ENCODE measurements at regions not wholly inside any gene's neighbourhood (a gene's known extent, or its start where the extent isn't known, plus 50 kb on each side); places are given as distances from the start of the nearest gene placed in this dataset.
A peak's percentile ranks its signal among the peaks of the same experiment; 100 is the strongest.

DNA sequence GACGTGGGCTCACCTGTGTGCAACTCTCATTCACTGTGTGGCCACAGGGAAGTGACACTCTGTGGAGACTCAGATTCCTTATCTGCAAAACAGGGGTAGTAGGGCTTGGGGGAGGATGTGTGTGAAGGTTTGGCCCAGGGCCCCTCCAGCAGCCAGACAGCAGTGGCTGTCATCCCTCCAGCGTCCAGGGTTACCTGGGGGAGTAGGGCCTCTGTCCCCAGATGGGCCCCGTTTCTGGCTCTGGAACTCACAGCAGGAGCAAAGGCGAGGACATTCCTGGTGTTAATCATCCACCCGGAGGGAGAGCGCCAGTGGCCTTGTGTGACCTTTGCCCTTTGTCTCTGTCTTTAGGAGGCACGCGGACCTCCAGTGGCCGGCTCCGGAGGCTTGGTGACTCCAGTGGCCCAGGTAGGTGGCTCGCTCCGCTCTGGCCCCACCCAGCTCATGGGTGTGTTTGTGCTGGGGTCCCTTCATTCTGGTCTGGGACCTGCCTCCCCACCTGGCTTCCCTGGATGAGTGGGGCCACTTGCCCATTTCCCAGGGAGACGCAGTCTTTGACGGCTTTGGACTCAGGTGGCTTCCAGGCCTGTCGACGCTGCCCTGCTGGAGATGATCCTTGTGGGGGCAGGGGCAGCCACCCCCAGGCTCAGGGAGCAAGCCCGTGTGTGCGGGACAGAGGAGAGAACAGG, 166.2 kb downstream of the SEC14L1 start:
- DNase-seq (ENCODE audit: low read depth in 1 of 2, low spot score in 1 of 2) = no peak

DNA sequence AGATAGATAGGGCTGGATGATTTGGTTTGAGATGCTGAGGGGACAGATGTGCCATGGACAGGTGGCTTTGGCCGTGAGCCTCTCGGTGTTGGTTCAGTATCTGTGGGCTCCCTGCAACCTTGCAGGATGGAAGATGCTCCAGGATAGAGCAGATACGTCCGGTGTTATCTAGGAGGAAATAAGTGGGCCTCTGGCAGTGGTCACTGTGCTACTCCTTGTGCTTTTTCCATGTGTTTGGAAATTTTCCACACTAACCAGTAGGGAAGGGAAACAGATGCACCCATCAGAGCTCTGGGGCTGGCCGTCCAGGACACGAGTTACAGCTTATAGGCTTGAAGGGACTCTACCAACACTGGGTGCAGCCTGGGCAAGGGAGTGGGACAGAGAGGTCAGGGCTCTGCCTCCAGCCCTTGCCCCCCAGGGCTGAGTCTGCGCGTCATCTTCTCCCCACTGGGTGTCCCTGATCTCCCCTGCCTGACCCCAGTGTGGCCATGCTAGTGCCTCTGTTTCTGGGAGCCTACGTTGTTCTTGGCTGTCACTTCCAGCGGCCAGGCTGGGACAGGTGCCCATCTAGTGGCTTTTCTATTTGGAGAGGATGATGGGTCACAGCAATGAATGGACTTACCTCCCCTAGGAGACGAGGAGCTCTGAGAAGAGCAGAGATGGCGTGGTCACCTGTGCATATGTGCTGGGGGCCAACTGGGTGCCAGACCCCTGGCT, 166.9 kb downstream of the SEC14L1 start:
- DNase-seq (ENCODE audit: low read depth in 1 of 2, low spot score in 1 of 2) = no peak

DNA sequence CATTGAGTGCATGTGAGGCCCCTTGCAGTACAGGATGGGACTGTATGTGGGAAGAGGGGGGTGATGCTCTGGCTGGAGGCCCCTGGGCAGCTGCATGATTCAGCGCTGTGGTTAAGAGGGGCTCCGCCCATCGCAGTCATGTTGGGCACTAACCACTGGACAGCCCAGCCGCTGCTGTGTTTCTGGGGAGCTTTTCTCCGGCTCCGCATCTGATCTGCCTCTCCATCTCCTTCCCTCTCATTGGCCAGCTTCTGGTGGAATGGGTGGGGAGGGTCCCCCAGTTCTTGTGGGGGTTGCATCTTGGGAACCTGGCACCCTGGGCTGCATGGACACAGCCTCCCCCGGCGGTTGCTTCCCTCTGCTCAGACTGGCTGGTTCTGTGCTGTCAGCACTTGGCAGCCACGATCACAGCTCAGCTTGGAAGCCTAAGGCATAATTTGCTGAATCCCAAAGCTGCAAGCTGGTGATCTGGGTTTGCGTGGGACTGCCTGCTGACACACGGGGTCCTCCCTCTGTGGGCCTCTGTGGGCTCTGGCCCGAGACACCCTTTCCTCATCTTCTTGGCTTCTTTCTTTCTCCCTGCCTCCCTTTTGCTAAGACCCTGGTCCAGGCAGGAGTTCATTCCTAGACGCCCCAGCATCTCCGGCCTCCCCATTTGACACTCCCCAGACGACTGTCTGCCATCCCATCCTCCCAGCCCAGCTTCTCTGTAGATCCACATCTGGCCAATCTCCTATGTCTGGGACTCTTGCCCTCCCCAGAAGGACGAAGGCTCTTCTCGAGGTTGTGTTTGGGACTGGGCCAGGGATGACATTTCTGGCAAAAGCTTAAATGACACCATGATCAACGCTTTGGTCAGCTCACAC, 168.3 kb downstream of the SEC14L1 start:
- DNase-seq (ENCODE audit: low read depth in 1 of 2, low spot score in 1 of 2) = no peak

DNA sequence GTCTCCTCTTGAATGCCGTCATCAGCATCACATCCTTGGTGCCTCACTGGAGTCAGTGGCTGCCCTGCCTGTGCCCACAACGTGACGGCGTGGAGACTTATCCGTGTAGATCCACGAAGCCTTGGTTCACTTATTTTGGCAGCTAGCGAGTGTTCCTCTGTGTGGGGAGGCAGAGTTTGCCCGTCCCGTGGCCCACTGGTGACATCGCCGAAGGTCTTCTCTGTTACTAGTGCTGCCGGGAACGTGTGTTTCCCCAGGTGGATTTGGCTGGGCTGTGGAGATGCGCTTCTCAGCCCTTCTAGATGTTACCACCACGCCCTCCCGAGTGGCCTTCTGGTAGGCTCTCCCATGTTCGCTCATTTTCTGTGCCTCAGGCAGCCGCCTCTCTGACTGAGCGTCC, 169.6 kb downstream of the SEC14L1 start:
- DNase-seq (ENCODE audit: low read depth in 1 of 2, low spot score in 1 of 2) = no peak

DNA sequence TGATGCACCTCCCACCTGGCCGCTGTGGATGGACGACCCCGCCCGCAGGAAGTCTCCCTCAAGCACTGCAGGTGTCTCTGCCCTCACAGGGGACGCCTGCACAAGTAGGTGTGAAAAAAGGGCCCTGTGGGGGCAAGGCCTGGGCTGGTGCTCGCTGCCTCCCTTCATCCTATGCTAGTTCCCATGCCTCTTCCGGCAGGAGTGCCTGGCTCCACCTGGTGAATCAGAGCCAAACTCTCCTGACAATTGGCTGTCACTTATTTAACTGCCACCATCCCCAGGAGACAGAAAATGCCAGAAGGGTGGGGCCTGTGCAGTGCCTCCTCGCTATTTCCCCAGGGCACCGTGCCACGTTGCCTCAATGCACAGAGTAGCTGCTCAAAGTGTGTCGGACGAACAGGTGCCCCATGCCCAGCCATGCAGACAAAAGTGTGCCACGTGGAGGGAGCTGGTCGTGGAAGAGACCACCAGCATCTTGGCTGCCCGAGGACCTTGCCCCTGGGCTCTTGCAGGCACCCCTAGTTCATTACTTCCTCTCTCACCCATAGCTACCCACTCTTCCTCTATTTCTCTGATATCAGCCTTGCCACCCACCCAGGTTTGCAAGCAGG, 170.7 kb downstream of the SEC14L1 start:
- no peak for DNase-seq (ENCODE audit: low read depth in 1 of 2, low spot score in 1 of 2)

DNA sequence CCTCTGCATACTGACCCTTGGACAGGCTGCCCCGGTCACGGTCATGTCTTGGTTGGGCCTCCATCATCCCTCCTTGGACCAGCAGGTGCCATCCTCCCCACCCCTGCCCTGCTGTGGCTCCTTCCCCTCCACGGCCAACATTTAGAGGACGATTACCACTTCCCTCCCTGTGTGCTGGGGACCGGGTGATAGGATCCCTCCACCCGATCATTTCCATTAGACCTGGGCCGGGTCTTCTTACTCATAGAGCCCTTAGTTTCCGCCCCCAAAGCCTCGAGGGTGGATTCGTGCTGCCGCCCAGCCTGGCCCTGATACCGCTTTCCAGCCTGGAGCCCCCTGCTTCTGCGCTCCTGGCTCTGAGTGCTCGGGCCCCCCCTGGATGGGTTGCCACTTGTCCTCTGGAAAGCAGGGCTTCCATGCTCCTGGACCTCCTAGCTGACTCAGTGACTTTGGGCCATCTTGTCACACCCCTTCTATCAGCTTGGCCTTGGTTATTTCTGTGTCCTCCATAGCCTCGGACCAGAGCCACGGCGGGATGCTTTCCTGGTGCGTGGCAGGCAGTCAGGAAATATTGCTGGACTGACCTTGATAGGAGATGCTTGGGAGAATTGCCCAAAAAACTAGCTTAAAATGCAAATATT, 171.4 kb downstream of the SEC14L1 start:
- no peak for DNase-seq (ENCODE audit: low read depth in 1 of 2, low spot score in 1 of 2)

DNA sequence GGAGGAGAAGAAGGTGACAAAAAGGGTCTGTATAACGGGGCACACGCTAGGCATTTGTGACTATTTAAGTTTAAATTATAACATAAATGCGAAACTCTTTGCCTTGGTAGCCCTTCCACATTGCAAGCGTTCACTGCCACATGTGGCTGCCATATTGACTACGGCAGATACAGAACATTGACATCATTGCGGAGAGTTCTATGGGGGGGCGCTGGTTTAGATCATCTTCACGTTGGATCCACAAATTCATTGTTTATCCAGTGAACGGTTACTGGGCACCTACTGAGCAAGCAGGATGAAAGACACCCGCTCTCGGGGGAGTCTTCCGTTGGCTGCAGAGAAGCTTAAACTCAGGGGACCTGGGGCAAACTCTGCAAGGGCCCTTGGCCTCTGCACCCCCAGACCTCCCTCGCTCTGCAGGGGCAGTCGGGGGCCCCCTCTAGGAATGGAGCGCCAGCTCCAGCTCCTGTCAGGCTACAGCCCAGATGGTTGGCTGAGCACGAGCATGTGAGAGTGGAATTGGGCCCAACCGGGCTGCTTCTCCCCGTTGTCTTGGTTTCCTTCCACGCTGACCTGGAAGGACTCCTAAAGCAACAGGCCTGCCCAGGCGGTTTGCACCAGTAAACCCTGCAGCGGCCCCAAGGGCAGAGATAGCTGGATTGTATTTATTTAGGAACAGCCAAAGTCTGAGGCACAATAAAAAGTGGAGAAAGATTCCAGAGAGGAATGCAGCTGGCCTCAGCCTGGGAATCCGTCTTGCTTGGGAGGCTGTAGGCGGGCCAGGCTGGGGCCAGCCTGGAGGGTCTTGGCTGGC, 172.2 kb downstream of the SEC14L1 start:
- DNase-seq (ENCODE audit: low read depth in 1 of 2, low spot score in 1 of 2) = no peak

DNA sequence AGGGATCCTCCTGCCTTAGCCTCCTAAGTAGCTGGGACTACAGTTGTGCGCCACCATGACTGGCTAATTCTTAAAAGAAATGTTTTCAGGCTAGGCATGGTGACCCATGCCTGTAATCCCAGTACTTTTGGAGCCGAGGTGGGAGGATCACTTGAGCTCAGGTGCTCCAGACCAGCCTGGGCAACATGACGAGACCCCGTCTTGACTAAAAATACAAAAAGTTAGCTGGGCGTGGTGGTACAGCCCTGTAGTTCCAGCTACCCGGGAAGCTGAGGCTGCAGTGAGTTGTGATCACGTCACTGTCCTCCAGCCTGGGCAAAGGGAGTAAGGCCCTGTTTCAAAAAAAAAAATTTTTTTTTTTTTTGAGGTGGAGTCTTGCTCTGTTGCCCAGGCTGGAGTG, 173.1 kb downstream of the SEC14L1 start:
- no peak for DNase-seq (ENCODE audit: low read depth in 1 of 2, low spot score in 1 of 2)

DNA sequence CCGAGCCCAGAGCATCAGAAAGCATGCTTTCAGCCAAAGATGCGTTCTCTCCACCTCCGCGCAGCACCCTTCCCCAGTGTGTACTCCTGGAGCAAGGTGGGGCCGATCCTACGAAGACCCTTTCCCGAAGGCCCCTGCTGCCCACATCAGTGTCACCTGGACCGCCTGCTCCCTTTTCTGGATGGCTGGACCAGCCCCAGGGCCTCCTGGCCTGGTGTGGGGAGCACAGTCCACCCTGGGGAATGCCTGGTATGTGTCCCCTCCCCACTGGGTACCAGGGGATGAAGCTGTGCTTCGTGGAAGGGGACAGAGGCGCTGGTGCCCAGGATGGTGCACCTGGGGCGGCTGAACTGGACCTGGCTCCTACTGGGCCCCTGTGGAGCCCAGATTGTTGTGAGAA, 173.8 kb downstream of the SEC14L1 start:
- no peak for DNase-seq (ENCODE audit: low read depth in 1 of 2, low spot score in 1 of 2)

DNA sequence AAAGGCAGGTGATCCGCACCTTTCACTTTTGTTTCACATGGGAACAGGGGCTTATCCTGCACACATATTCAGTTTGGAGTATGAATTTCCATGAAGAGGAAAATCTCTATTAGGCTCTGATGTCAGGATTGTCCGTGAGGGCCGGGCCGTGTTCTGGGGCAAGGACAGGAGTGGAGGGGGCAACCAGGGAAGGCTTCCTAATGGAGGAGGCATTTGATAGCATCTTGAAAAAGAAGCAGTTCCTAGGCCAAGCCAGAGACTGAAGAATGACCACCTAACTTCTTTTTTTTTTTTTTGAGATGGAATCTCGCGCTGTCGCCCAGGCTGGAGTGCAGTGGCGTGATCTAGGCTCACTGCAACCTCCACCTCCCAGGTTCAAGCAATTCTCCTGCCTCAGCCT, 174.2 kb downstream of the SEC14L1 start:
- DNase-seq (ENCODE audit: low read depth in 1 of 2, low spot score in 1 of 2) = no peak

DNA sequence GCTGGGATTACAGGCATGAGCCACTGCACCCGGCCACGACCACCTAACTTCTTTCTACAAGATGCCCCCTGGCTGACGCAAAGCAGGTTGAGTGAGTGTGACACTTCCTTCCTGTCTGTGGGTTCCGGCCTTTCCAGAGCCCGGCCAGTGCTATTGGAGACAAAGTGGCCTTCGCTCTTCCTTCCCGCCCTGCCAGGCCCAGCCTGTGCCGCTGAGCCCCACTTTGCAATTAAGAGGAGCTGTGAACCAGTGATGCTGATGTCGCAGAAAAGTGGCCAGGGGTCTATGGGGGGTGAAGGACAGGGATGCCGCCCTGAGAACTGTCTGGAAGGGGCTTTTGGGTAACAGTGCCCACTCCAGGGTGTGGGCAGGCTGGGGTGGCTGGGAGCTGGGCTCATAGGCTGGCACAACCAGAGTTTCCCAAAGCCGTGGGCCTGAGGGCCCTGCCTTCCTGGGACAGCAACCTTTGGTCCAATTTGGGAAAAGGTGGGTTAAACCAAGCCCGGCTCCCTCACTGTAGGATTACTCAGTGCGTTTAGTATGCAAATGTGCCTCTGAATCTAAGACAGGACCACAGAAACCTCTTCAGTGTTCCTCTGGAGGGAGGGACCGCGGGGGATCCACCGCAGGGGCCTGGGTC, 174.9 kb downstream of the SEC14L1 start:
- DNase-seq (ENCODE audit: low read depth in 1 of 2, low spot score in 1 of 2) = no peak

DNA sequence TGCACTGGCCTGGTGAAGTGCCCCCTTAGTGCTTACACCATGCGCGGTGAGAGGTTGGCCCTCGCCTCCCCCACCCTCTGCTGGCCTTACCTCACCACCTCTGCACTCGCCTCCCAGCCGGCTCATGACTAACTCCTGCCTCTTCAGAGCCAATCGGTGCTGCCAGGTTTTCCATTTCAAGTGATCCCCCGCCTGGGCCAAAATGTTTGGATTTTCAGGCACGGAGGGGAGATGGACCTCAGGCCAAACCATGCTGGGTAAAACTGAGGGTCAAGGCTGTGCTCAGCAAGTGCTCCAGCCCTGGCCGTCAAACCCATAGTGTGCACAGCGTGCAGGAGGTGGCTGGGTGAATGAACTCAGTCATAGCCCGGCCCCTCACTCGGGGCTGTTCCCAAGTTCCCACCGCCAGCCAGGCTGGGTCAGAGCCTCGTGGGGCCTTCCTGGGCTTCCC, 175.4 kb downstream of the SEC14L1 start:
- DNase-seq (ENCODE audit: low read depth in 1 of 2, low spot score in 1 of 2) = no peak

DNA sequence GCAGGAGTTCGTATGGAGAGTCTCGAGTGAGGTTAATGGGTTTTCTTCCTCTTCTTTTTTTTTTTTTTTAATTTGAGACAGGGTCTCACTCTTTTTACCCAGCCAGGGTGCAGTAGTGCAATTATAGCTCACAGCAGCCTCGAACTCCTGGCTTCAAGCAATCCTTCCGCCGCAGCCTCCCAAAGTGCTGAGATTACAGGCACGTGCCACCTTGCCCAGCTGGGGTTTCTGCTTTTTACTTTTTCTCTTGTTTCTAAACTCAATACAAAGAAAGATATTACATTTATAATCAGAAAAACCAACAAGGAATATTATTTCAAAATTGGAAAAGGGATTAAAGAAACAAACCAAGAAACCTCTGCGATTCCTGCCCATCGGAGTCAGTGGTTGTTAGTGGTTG, 175.9 kb downstream of the SEC14L1 start:
- DNase-seq (ENCODE audit: low read depth in 1 of 2, low spot score in 1 of 2) = no peak

DNA sequence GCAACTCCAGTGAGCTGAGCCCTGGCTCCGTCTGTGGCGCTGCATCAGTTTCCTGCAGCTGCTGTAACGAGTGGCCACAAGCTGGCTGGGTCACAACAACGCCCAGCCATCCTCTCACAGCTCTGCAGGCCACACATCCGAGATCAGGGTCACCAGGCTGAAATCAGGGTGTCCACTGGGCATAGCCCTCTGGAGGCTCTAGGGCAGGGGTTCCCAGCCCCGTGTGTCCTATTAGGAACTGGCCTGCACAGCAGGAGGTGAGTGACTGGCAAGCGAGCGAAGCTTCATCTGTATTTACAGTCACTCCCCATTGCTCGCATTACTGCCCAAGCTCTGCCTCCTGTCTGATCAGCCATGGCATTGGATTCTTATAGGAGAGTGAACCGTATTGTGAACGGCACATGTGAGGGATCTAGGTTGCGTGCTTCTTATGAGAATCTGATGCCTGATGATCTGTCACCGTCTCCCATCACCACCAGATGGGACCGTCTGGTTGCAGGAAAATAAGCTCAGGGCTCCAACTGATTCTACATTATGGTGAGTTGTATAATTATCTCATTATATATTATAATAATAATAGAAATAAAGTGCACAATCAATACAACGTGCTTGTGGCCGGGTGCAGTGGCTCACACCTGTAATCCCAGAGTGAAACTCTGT, 176.5 kb downstream of the SEC14L1 start:
- no peak for DNase-seq (ENCODE audit: low read depth in 1 of 2, low spot score in 1 of 2)

DNA sequence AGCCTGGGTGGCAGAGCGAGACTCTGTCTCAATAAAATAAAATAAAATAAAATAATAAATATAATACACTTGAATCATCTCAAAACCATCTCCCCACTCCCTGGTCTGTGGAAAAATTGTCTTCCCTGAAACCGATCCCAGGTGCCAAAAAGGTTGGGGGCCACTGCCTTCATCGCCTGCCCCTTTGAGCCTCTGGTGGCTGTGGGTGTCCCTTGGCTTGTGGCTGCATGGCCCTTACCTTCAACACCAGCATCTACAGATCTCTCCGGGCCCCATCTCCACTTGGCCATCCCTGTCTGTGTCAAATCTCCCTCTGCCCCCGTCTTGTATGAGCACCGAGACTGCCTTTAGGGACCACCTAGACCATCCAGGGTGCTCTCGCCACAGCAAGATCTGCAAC, 177.3 kb downstream of the SEC14L1 start:
- no peak for DNase-seq (ENCODE audit: low read depth in 1 of 2, low spot score in 1 of 2)

DNA sequence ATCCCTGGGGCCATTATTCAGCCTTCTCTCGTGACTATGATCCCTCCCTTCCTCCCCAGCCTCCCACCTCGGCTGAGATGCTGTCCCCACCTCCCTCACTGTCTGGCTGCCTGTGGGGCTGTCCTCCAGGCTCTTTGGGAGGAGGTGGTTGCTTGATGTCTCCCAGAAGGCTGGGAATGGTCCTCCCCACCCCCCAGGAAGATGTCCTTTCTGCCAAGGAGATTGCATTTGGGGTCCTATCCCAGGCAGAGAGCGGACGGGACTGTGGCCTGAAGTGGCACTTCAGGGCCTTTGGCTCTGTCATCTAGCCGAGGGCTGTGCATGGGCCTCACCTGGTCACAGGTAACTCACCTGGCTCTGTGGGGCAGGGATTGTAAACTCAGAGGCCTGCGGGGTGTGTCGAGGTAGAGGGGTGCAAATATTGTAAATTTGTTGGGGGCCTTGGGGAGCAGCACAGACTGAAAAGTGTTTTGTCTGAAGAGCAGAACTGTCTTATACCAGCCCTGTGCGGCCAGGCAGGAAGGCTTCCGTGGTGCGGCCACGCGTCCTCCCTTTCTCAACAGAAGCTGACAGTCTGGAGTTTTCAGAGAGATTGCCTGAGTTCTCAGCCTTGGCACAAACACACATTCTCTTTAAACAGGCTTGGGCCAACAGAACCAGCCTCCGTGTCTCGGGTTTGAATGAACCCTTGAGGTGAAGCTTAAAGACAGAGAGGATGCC, 177.9 kb downstream of the SEC14L1 start:
- DNase-seq (ENCODE audit: low read depth in 1 of 2, low spot score in 1 of 2) = no peak

DNA sequence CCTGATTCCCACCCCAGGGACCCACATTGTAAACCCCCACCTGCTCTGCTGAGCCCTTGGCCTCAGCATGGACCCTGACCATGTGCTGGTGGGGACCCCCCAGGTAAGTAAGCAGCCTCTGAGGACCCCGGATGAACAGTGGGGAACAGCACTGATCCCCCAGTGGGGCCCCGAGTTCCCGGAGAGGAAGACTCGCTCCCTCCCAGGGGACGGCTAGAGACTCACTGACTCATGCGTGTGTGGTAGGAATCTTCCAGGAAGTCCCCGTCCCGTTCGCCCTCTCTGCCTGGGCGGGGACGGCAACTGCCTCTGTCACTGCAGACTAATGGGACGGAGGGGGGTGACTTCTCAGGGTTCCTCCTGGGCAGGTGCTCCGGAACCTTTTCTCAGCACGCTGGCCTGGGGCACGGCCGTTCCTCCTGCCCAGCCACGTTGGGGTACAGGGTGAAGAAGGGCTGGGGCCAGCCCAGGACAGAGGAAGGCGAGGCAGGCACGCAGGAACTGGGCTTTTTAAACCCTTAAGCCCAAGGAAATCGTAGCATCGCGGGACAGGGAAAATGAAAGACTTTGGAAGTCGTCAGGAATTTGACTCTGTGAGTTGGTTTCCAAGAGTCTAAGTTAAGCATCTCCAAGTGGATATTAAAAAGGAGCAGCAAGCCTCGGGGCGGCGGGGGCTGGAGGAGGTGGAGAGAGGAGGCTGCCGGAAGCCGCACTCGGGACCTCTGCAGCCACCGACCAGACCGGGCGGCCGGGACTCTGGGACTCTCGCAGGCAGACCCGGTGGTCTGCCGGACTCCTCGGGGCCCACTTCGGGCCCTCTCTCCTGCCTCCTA, 178.7 kb downstream of the SEC14L1 start:
- peak; percentile 46 to 60 for DNase-seq (ENCODE audit: low read depth in 1 of 2, low spot score in 1 of 2)

DNA sequence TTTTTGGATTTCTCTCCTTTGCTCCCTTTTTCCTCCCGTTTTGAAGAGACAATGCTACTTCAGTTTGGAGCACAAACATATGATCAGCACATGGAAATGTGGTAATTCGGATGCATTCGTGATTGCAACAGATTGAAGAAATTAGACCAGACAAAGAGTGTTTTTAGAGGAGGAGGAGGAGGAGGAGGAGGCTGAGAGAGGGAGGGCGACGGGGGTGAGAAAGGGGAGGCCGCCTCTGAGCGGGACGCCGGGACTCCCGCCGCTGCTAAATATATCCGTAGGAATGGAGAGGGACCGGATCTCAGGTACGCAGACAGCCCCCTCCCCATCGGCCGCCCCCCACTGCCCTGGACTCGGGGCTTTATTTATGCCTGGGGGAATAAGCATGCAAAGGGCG, 179.3 kb downstream of the SEC14L1 start:
- no peak for DNase-seq (ENCODE audit: low read depth in 1 of 2, low spot score in 1 of 2)
